GM18858 (cell line): ENCODE measurements at regions not wholly inside any gene's neighbourhood (a gene's known extent, or its start where the extent isn't known, plus 50 kb on each side); places are given as distances from the start of the nearest gene placed in this dataset.
"Not testable (repeated sequence)": the region's sequence is repeated elsewhere in the genome, so short reads cannot be mapped to it uniquely, and the experiment has no call there.

Experiments
- ATAC-seq: cut with Tn5 transposase; IDR thresholded peaks from one replicate; pipeline ENCODE4 v1.9.1; 2021; ENCODE audit not compliant: unreplicated experiment

DNA sequence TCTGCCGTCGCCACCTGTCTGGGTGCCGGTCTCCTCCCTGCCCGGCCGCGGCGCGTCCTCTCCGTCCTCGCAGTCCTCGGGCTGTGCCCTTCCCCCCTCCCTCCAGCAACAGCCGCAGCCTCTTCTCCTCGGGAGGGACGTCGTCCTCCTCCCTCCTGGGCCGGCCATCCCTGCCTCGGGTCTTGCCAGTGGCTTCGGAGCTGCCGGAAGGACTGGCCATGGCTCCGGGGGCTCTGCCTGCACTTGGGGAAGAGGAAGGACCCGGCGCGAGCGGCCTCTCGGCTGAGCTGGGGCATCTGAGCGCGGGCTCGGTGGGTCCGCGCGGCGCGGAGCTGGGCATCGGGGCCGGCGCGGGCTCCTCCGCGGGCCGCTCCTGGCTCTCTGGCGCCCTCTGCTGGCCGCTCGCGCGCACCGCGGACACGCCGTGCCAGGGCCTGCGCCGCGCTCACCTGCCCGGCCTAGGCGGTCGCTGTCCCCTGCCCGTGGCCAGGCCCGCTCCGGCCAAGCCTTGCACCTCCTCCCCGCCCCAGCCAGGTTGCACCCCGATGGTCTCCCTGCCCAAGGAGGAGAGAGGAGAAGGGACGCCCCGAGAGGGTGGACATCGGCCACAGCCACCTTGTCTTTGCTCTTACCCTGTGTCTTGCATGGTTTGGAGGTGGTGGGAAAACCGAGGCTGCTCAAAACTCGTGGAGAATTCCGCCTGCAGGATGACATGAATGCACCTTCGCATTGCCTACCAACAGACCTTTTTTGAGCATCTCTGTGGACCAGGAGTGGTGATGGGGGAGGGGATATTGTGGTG is 83.9 kb upstream of the FRG2C start:
- not testable (repeated sequence) for ATAC-seq

DNA sequence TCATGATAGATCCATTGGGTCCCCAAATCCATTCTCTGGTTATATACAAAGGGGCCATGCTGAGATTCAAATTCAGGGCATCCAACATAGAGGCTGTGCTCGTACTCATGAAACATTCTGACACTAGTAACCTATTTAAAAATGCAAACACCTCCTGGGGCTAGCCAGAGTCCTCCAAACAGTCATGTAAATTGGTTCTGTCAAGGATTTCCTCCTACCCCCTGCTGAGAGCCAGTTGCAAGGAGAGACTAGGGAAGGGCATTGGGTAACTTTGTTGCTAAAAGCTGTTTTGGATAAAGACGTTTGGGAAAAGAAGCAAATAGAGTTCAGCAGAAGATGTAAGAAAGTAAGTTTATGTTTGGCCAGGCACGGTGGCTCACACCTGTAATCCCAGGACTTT is 81.6 kb upstream of the FRG2C start:
- ATAC-seq: not testable (repeated sequence)

DNA sequence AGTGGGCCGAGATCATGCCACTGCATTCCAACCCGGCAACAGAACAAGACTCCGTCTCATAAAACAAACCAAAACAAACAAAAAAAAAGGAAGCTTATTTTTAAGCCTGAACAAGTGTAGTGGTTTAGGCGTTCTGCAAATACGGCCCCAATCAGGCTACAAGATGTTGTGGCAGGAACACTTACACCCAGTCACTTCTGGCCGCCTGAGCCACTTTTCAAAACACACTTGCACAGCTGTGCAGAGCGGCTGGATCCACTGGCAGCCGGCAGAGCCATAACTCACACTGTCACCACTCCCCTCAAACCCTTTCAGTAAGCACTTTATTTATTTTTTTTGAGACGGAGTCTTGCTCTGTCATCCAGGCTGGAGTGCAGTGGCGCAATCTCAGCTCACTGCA is 81.0 kb upstream of the FRG2C start:
- not testable (repeated sequence) for ATAC-seq

DNA sequence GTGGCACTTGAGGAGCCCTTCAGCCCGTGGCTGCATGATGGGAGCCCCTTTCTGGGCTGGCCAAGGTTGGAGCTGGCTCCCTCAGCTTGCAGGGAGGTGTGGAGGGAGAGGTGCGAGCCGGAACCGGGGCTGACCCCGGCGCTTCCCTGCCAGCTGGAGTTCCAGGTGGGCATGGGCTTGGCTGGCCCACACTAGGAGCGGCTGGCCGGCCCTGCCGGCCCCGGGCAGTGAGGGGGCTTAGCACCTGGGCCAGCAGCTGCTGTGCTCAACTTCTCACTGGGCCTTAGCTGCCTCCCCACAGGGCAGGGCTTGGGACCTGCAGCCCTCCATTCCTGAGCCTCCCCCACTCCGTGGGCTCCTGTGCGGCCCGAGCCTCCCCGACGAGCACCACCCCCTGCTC is 76.4 kb upstream of the FRG2C start:
- ATAC-seq: not testable (repeated sequence)

DNA sequence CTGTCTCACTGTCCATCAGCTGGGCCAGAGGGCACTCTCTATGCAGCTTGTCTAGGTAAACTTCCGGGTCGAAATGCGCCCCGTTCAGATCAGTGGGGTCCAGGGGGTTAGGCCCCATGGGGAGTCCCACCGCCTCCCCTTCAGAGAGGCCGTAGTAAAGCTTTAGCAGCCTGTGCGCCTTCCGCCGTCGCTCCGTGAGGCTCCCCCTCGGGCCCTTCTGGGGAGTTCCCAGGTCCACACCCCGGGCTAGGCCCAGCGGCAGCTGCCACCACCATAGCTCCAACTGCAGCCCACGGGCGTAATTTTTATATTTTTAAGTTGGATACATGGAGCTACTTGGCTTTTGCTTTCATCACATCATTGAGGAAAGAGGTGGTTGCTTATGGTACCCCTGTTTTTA is 73.7 kb upstream of the FRG2C start:
- not testable (repeated sequence) for ATAC-seq

DNA sequence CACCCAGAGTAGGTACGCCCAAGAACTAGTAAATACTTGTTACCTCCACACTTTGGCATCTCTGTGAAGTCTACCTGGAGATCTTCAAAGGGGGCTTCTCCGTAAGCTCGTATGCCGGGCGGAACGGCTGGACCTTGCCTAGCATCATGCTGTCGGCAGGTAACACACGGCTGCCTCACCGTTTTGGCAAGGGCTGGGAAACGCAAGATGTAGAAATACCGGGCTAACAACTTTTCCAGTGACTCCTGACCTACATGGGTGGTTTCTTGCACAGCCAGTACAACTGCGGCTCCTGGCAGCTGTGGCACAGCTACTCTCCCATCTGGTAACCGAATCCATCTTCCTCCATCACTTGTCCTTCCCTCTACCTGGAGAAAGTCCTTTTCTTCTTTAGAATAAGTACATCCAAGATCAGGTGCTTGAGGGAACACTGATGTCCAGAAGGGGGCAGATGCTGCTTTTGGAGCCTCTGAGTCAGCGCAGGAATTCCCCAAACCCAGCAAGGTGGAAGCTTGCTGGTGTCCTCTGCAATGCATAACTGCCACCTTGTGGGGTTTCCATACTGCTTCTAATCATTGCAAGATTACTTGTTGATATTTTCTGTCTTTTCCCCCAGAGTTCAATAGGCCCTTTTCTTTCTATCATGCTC is 59.7 kb upstream of the FRG2C start:
- ATAC-seq: not testable (repeated sequence)

DNA sequence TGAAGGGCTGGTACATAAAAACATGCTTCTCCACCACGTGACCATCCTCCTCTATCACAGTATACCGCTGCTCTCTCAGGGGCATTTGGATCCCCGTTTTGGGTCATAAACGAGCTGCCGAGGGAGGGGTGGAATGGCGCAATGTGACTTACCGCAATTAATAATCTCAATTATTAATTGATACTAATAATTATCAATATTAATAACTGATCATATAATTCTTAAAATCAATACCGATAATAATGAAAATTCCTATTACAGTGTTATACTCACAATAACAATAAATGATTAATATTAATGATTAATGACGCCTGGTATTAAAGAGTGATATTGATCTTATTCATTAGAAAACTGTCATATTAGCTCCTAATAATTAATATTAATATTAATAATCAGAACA is 56.1 kb upstream of the FRG2C start:
- ATAC-seq: not testable (repeated sequence)

DNA sequence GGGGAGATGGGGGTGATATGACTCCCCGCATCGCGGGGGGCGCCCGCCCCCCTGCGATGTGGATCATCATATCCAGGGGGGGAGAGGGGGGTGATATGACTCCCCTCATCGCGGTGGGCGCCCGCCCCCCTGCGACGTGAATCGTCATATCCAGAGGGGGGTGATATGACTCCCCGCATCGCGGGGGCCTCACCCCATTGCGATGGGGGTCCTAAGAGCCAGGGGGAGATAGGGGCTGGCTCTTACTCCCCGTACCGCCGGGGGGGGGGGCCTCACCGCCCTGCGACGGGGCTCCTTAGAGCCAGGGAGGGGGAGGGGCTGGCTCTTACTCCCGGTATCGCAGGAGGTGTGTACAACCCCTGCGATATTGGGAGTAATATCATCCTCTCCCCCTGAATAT is 54.5 kb upstream of the FRG2C start:
- ATAC-seq: not testable (repeated sequence)

DNA sequence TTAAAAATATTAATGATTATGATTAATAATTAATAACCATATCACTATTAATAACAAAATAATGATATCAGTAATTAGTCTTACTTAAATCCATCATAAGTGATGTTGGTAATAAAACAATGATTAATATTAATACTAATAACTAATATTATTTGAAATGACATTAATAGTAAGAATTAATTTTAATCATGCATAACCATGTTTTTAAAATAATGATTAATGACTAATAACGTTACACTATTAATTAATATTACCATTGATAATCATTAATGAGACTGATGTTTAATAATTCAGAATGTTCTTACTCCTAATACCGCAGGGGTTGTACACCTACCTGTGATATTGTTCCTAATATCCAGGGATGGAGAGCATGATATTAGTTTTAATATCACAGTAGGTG is 53.4 kb upstream of the FRG2C start:
- ATAC-seq: no peak

DNA sequence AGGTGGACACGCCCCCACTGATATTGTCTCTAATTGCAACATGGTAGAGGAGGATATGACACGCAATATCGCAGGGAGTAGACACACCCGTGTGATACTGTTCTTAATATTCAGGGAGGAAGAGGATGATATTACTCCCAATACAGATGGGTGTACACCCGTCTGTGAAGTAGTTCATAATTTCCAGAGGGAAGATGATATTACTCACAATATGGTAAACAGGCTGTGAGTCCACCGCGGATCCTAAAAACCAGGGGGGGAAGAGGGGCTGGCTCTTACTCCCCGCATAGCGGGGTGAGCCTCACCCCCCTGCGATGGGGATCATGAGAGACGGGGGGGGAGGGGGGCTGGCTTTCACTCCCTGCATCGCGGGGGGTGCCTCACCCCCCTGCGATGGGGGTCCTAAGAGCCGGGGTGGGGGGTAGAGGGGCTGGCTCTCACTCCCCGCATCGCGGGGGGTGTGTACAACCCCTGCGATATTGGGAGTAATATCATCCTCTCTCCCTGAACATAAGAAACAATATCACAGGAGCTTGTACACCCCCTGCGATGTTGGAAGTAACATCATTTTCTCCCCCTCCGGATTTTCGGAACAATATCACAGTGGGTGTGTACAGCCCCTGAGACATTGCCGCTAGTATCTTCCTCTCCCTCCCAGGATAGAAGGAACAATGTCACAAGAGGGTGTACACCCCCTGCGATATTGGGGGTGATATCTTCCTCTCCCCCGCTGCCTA is 52.2 kb upstream of the FRG2C start:
- not testable (repeated sequence) for ATAC-seq
